HepG2 (cell line): ENCODE measurements at regions not wholly inside any gene's neighbourhood (a gene's known extent, or its start where the extent isn't known, plus 50 kb on each side); places are given as distances from the start of the nearest gene placed in this dataset.

ENCODE experiments used
- ATAC-seq: fragments of 200-7000 bp; cut with Tn5 transposase; 3 replicates; pipeline ENCODE4 v1.9.1; 2020; ENCODE audit warnings: mild to moderate bottlenecking, moderate library complexity
- BruUV-seq: library from RNA; stranded (reverse); fragments of 400-500 nt; replicated peaks from 2 replicates; lab custom pipeline; 2021; lab: Mats Ljungman, UMichigan
- CTCF ChIA-PET: fragments of 300-600 bp; formaldehyde crosslinking; extraction: SDS; loops from one replicate; lab custom pipeline; 2021; ENCODE audit warnings: low total read pairs, inconsistent platforms, low intra/inter-chr PET ratio; lab: Yijun Ruan, JAX
- POLR2A ChIA-PET: fragments of 350-600 bp; sonication (Branson Sonifier 250); formaldehyde crosslinking; loops from one replicate; lab custom pipeline; 2020; ENCODE audit warnings: antibody characterized with exemption, inconsistent platforms; lab: Yijun Ruan, JAX
- DNase-seq: peaks from one replicate; pipeline ENCODE4 v3.0.0-alpha.2; 2015; ENCODE audit warnings: low spot score
- FAIRE-seq: peaks from 3 replicates; lab custom pipeline; 2011; peaks lifted over from hg19 to GRCh38; lab: Jason Lieb, UNC
- H2AFZ ChIP-seq: one replicate; pipeline ENCODE4 v1.6.1; 2011; ENCODE audit warnings: low read length, inconsistent platforms
- H3K27ac ChIP-seq: fragments of 300-600 bp; 3 replicates; pipeline ENCODE4 v1.8.0; 2011; ENCODE audit warnings: mixed run types, mild to moderate bottlenecking, mixed read lengths, low read length, inconsistent platforms; ENCODE audit not compliant: insufficient read depth; ENCODE audit errors: extremely low read length
- H3K27me3 ChIP-seq, 2 experiments: fragments of 200-600 bp in 1 of 2; 2 replicates in 1 of 2; 3 replicates in 1 of 2; pipeline versions ENCODE4 v1.6.0 to v1.8.0; 2011; ENCODE audit warnings: low read length in 2 of 2, mild to moderate bottlenecking in 2 of 2, moderate library complexity in 2 of 2, inconsistent platforms in 1 of 2; ENCODE audit not compliant: insufficient read depth in 2 of 2, control insufficient read depth in 1 of 2
- H3K36me3 ChIP-seq, 2 experiments: fragments of 200-600 bp in 1 of 2; replicated peaks in 1 of 2; 2 replicates in 1 of 2; 3 replicates in 1 of 2; pipeline versions ENCODE4 v1.5.1 to v1.8.0; 2011; ENCODE audit warnings: low read length in 2 of 2, inconsistent platforms in 1 of 2; ENCODE audit not compliant: insufficient read depth in 2 of 2, control insufficient read depth in 1 of 2
- H3K4me1 ChIP-seq: 2 replicates; pipeline ENCODE4 v1.5.1; 2012; ENCODE audit warnings: low read length, inconsistent platforms; ENCODE audit not compliant: insufficient read depth
- H3K4me2 ChIP-seq: 2 replicates; pipeline ENCODE4 v1.6.0; 2011; ENCODE audit warnings: low read depth, low read length, inconsistent platforms
- H3K4me3 ChIP-seq, 3 experiments: fragments of 200-600 bp in 1 of 3; sonication (generic), shearing (Covaris generic) in 1 of 3; replicated peaks in 1 of 3; 2 replicates each; pipeline ENCODE4 v1.5.1; 2011 to 2016; ENCODE audit warnings: low read length in 3 of 3, inconsistent platforms in 2 of 3, low read depth in 2 of 3, mild to moderate bottlenecking in 2 of 3, control low read depth in 1 of 3, mixed read lengths in 1 of 3; ENCODE audit not compliant: insufficient read depth in 1 of 3
- H3K79me2 ChIP-seq: one replicate; pipeline ENCODE4 v1.6.1; 2011; ENCODE audit warnings: low read length, inconsistent platforms; ENCODE audit not compliant: insufficient read depth
- H3K9ac ChIP-seq: 2 replicates; pipeline ENCODE4 v1.6.0; 2011; ENCODE audit warnings: mild to moderate bottlenecking, low read depth, low read length, inconsistent platforms; ENCODE audit not compliant: insufficient read depth
- H3K9me3 ChIP-seq: 2 replicates; pipeline ENCODE4 v1.5.1; 2012; ENCODE audit warnings: mild to moderate bottlenecking, low read length
- H4K20me1 ChIP-seq: 2 replicates; pipeline ENCODE4 v1.6.0; 2011; ENCODE audit warnings: inconsistent platforms, mild to moderate bottlenecking, low read length, moderate library complexity; ENCODE audit not compliant: insufficient read depth
- ATF7 ChIP-seq, 2 experiments: fragments of 450-650 bp in 1 of 2; sonication (generic) in 1 of 2; formaldehyde crosslinking in 1 of 2; IDR thresholded peaks; 2 replicates each; pipeline versions ENCODE4 v1.4.0 to v1.6.1; 2016 to 2020; ENCODE audit warnings: antibody characterized with exemption in 1 of 2, mild to moderate bottlenecking in 1 of 2, missing genetic modification reagents in 1 of 2
- CSRNP2 ChIP-seq: sonication (generic); formaldehyde crosslinking; conservative IDR thresholded peaks from 2 replicates; pipeline ENCODE4 v1.8.0; 2022; ENCODE audit warnings: low read depth, missing genetic modification reagents
- DR1 ChIP-seq: sonication (generic); formaldehyde crosslinking; IDR thresholded peaks from 2 replicates; pipeline ENCODE4 v1.8.0; 2021; ENCODE audit warnings: mild to moderate bottlenecking, missing genetic modification reagents, inconsistent platforms
- E2F2 ChIP-seq: sonication (generic); formaldehyde crosslinking; IDR thresholded peaks from 2 replicates; pipeline ENCODE4 v1.4.0; 2020; ENCODE audit warnings: missing genetic modification reagents, borderline replicate concordance
- IRX3 ChIP-seq: sonication (generic); formaldehyde crosslinking; IDR thresholded peaks from 2 replicates; pipeline ENCODE4 v1.8.1; 2023; ENCODE audit warnings: mild to moderate bottlenecking, low read depth, missing genetic modification reagents, borderline replicate concordance
- KDM5B ChIP-seq: sonication (generic); formaldehyde crosslinking; IDR thresholded peaks from 2 replicates; pipeline ENCODE4 v1.4.0; 2020; ENCODE audit warnings: missing genetic modification reagents, mild to moderate bottlenecking, borderline replicate concordance
- MATR3 ChIP-seq: sonication (generic); formaldehyde crosslinking; IDR thresholded peaks from 2 replicates; pipeline ENCODE4 v1.4.0; 2020; ENCODE audit warnings: missing genetic modification reagents
- THAP11 ChIP-seq: IDR thresholded peaks from 2 replicates; pipeline ENCODE4 v1.6.1; 2016; ENCODE audit warnings: missing biosample characterization, missing genetic modification reagents
- ZBTB44 ChIP-seq: sonication (generic); formaldehyde crosslinking; IDR thresholded peaks from 2 replicates; pipeline ENCODE4 v1.4.0; 2020; ENCODE audit warnings: missing genetic modification reagents
- ZMYM3 ChIP-seq: sonication (generic); formaldehyde crosslinking; IDR thresholded peaks from 2 replicates; pipeline ENCODE4 v1.5.1; 2020; ENCODE audit warnings: mild to moderate bottlenecking, missing genetic modification reagents
- ZMYM4 ChIP-seq: sonication (generic); formaldehyde crosslinking; IDR thresholded peaks from 2 replicates; pipeline ENCODE4 v1.8.1; 2023; ENCODE audit warnings: mild to moderate bottlenecking, missing genetic modification reagents
- ZNF552 ChIP-seq: sonication (generic); formaldehyde crosslinking; IDR thresholded peaks from 2 replicates; pipeline ENCODE4 v1.9.0; 2022; ENCODE audit warnings: missing genetic modification reagents, mild to moderate bottlenecking, borderline replicate concordance
- WGBS: methylation state at CpG from one replicate; pipeline ENCODE4 v1.1.6; 2017; ENCODE audit warnings: low lambda C conversion rate; 5-methylcytosine and 5-hydroxymethylcytosine counted together
- in situ Hi-C: cut with HindIII; loops from 2 replicates; pipeline ENCODE4 v1.10.0; 2017; ENCODE audit warnings: low pct_unique_long_range_greater_than_20kb; ENCODE audit not compliant: extremely low pct_ligation_motif_present
- intact Hi-C: fragments of 100-400 bp; cut with micrococcal nuclease; formaldehyde crosslinking; loops from one replicate; pipeline ENCODE4 v1.10.0; 2022; ENCODE audit not compliant: unreplicated experiment

- TF ChIP-seq CSRNP2 (CRISPR knock-in tag), result no peak
- no peak for TF ChIP-seq ATF7 (IDR thresholded peaks at IDR 0.05)
- no peak for TF ChIP-seq ATF7 (CRISPR knock-in tag; IDR thresholded peaks at IDR 0.05)
Measured at GRCh38 chr2:183991968-183992367, 606.4 kb upstream of the ZNF804A start (continued).

- intact Hi-C loops, result no loop called here
- WGBS, result 0% methylated on average over 1 of the region's 1 CpG
- no TSS peak for BruUV-seq
- no peak overlapping the region for H2AFZ ChIP-seq
- H3K4me1 ChIP-seq, result no peaks in the 10 kb centered on the region
- ATAC-seq, result no peak
- H3K4me2 ChIP-seq, result no peak overlapping the region
- no peak for DNase-seq
- POLR2A ChIA-PET, result no interaction called here
- no peaks in the 10 kb centered on the region for H4K20me1 ChIP-seq
- no peak overlapping the region for H3K27ac ChIP-seq
- TF ChIP-seq IRX3 (CRISPR knock-in tag), result no peak
- no peak for TF ChIP-seq DR1 (CRISPR knock-in tag)
- no peak for TF ChIP-seq ZMYM4 (CRISPR knock-in tag)
- TF ChIP-seq THAP11 (CRISPR knock-in tag), result no peak
- no peak for TF ChIP-seq ZNF552 (CRISPR knock-in tag)
- no peak for TF ChIP-seq ZMYM3
- TF ChIP-seq KDM5B (CRISPR knock-in tag), result no peak
- TF ChIP-seq ZBTB44 (CRISPR knock-in tag), result no peak
- TF ChIP-seq E2F2, result no peak
- TF ChIP-seq MATR3 (CRISPR knock-in tag), result no peak
- TF ChIP-seq, all 625 proteins: peak for 0
- H3K9me3 ChIP-seq, result 0 out of 2 replicates have a peak, but pooled peaks cover 7% of the 10 kb centered on the region
- no peak overlapping the region for H3K9ac ChIP-seq
- H3K36me3 ChIP-seq, result no peaks in the 10 kb centered on the region
- H3K4me3 ChIP-seq, result no peak overlapping the region
- in situ Hi-C loops, result no loop called here
- H3K27me3 ChIP-seq, result no peaks in the 10 kb centered on the region
- CTCF ChIA-PET, result no interaction called here
- FAIRE-seq, result no peak
- H3K79me2 ChIP-seq, result no peaks in the 10 kb centered on the region
Measured at GRCh38 chr2:183993052-183993451, 605.3 kb upstream of the ZNF804A start.
